SK-N-SH (cell line): ENCODE measurements at regions not wholly inside any gene's neighbourhood (a gene's known extent, or its start where the extent isn't known, plus 50 kb on each side); places are given as distances from the start of the nearest gene placed in this dataset.
"Not testable (repeated sequence)": the region's sequence is repeated elsewhere in the genome, so short reads cannot be mapped to it uniquely, and the experiment has no call there.

Experiments used
- CTCF ChIA-PET: fragments of 300-600, 350-600 bp; formaldehyde crosslinking; extraction: SDS; loops from one replicate; lab custom pipeline; 2021; lab: Yijun Ruan, JAX
- POLR2A ChIA-PET: fragments of 350-600 bp; sonication (Branson Sonifier 250); formaldehyde crosslinking; extraction: SDS; loops from one replicate; lab custom pipeline; 2020; ENCODE audit warnings: antibody characterized with exemption, inconsistent platforms; lab: Yijun Ruan, JAX
- DNase-seq: peaks from one replicate; pipeline ENCODE4 v3.0.0; 2012
- H2AFZ ChIP-seq: fragments of 200-600 bp; sonication (generic); 2 replicates; pipeline ENCODE4 v1.8.1; 2016; ENCODE audit warnings: antibody characterized with exemption, mild to moderate bottlenecking, low read depth
- H3F3A ChIP-seq: fragments of 200-600 bp; sonication (generic); replicated peaks from 2 replicates; pipeline ENCODE3; 2016; ENCODE audit warnings: antibody characterized with exemption, mild to moderate bottlenecking; ENCODE audit not compliant: insufficient read depth
- H3K27ac ChIP-seq, 2 experiments: fragments of 200-500 bp in 1 of 2; fragments of 200-600 bp in 1 of 2; sonication (Bioruptor generic) in 1 of 2; sonication (generic), shearing (Covaris generic) in 1 of 2; 2 replicates each; pipeline versions ENCODE4 v1.5.1 to v1.6.1; 2014 to 2016; ENCODE audit warnings: low read depth in 2 of 2, inconsistent platforms in 1 of 2, low read length in 1 of 2, mild to moderate bottlenecking in 1 of 2, mixed read lengths in 1 of 2
- H3K27me3 ChIP-seq: fragments of 200-600 bp; sonication (generic), shearing (Covaris generic); 2 replicates; pipeline ENCODE4 v1.6.1; 2016; ENCODE audit warnings: mixed run types; ENCODE audit not compliant: insufficient read depth
- H3K36me3 ChIP-seq, 2 experiments: fragments of 200-500 bp in 1 of 2; fragments of 200-600 bp in 1 of 2; sonication (Bioruptor generic) in 1 of 2; sonication (generic) in 1 of 2; replicated peaks in 1 of 2; 2 replicates each; pipeline versions ENCODE3 to v1.5.1; 2014 to 2016; ENCODE audit warnings: low read length in 1 of 2, mild to moderate bottlenecking in 1 of 2; ENCODE audit not compliant: insufficient read depth in 2 of 2, control insufficient read depth in 1 of 2
- H3K4me1 ChIP-seq, 2 experiments: fragments of 200-500 bp in 1 of 2; fragments of 200-600 bp in 1 of 2; sonication (Bioruptor generic) in 1 of 2; sonication (generic), shearing (Covaris generic) in 1 of 2; 2 replicates each; pipeline versions ENCODE4 v1.5.1 to v1.6.1; 2014 to 2016; ENCODE audit warnings: low read depth in 1 of 2, low read length in 1 of 2, mixed run types in 1 of 2; ENCODE audit not compliant: insufficient read depth in 2 of 2, control insufficient read depth in 1 of 2
- H3K4me2 ChIP-seq: fragments of 200-600 bp; sonication (generic), shearing (Covaris generic); 2 replicates; pipeline ENCODE4 v1.6.1; 2017; ENCODE audit warnings: mixed run types
- H3K4me3 ChIP-seq, 2 experiments: fragments of 200-500 bp in 1 of 2; fragments of 200-600 bp in 1 of 2; sonication (Bioruptor generic) in 1 of 2; sonication (generic), shearing (Covaris generic) in 1 of 2; 2 replicates each; pipeline versions ENCODE4 v1.5.1 to v1.8.1; 2014 to 2016; ENCODE audit warnings: low read depth in 2 of 2, inconsistent platforms in 1 of 2, low read length in 1 of 2, mild to moderate bottlenecking in 1 of 2, mixed read lengths in 1 of 2, moderate library complexity in 1 of 2
- H3K79me2 ChIP-seq: fragments of 200-600 bp; sonication (generic); 2 replicates; pipeline ENCODE4 v1.8.1; 2017; ENCODE audit warnings: mild to moderate bottlenecking; ENCODE audit not compliant: insufficient read depth
- H3K9ac ChIP-seq: fragments of 200-600 bp; sonication (generic); 2 replicates; pipeline ENCODE4 v1.6.1; 2017; ENCODE audit warnings: mixed run types
- H3K9me2 ChIP-seq: fragments of 200-600 bp; sonication (generic); 2 replicates; pipeline ENCODE4 v1.6.1; 2017; ENCODE audit warnings: mixed run types
- H3K9me3 ChIP-seq: fragments of 200-600 bp; sonication (generic); 2 replicates; pipeline ENCODE4 v1.6.1; 2017; ENCODE audit warnings: mixed run types, mild to moderate bottlenecking, moderate library complexity
- H4K20me1 ChIP-seq: fragments of 200-600 bp; sonication (generic); 2 replicates; pipeline ENCODE4 v1.6.1; 2017; ENCODE audit warnings: mild to moderate bottlenecking, mixed run types; ENCODE audit not compliant: insufficient read depth
- ELF1 ChIP-seq: IDR thresholded peaks from 2 replicates; pipeline ENCODE4 v1.4.0; 2012
- EP300 ChIP-seq, 2 experiments: IDR thresholded peaks; 2 replicates each; pipeline versions ENCODE4 v1.4.0 to v1.6.1; 2012; ENCODE audit warnings: borderline replicate concordance in 1 of 2, low read depth in 1 of 2, low read length in 1 of 2
- FOSL2 ChIP-seq: IDR thresholded peaks from 2 replicates; pipeline ENCODE4 v1.4.0; 2012; ENCODE audit warnings: low read depth, mild to moderate bottlenecking, moderate library complexity, borderline replicate concordance
- FOXJ3 ChIP-seq: sonication (generic); formaldehyde crosslinking; IDR thresholded peaks from 2 replicates; pipeline ENCODE4 v1.5.1; 2020; ENCODE audit warnings: mild to moderate bottlenecking, missing genetic modification reagents
- GABPA ChIP-seq: IDR thresholded peaks from 2 replicates; pipeline ENCODE4 v1.4.0; 2012; ENCODE audit warnings: low read depth, mild to moderate bottlenecking
- JUND ChIP-seq: IDR thresholded peaks from 2 replicates; pipeline ENCODE4 v1.4.0; 2012
- NRF1 ChIP-seq: IDR thresholded peaks from 2 replicates; pipeline ENCODE4 v1.6.1; 2012; ENCODE audit warnings: low read depth, mild to moderate bottlenecking, low read length
- POLR2AphosphoS5 ChIP-seq: IDR thresholded peaks from 2 replicates; pipeline ENCODE4 v1.6.1; 2012; ENCODE audit warnings: low read depth, low read length
- RAD21 ChIP-seq: IDR thresholded peaks from 2 replicates; pipeline ENCODE4 v1.6.1; 2012; ENCODE audit warnings: mild to moderate bottlenecking, low read length
- RCOR1 ChIP-seq: fragments of 150-350 bp; IDR thresholded peaks from 2 replicates; pipeline ENCODE4 v1.6.1; 2017; ENCODE audit warnings: antibody characterized with exemption, low read length
- TCF12 ChIP-seq: IDR thresholded peaks from 2 replicates; pipeline ENCODE4 v1.4.0; 2012
- WGBS: methylation state at CpG from one replicate; pipeline ENCODE4 v1.1.6; 2017; ENCODE audit warnings: low lambda C conversion rate; 5-methylcytosine and 5-hydroxymethylcytosine counted together
- TF ChIP-seq, protein P1 (sequence below): IDR thresholded peaks from 2 replicates; pipeline ENCODE4; 2012
- TF ChIP-seq, protein P2 (sequence below): IDR thresholded peaks from 2 replicates; pipeline ENCODE4 v1.4.0; 2012; ENCODE audit warnings: low read depth, borderline replicate concordance

- no peak for TF ChIP-seq FOXJ3 (CRISPR knock-in tag)
- TF ChIP-seq, all 33 proteins: peak for 0
Observed at GRCh38 chrX:25878806-25879205, 259.3 kb upstream of the MAGEB18 start (continued).

- H2AFZ ChIP-seq, H3K27me3 ChIP-seq, H3K9me3 ChIP-seq, H3K4me3 ChIP-seq, H3K9me2 ChIP-seq, H3K36me3 ChIP-seq, DNase-seq, H3K27ac ChIP-seq, H3K4me2 ChIP-seq, H4K20me1 ChIP-seq, CTCF ChIA-PET, POLR2A ChIA-PET, H3K4me1 ChIP-seq, H3K9ac ChIP-seq, H3K79me2 ChIP-seq, H3F3A ChIP-seq: not testable (repeated sequence)
- WGBS: 6% methylated on average over 4 of the region's 5 CpGs
Observed at GRCh38 chrX:25882503-25882902, 255.6 kb upstream of the MAGEB18 start.

DNA sequence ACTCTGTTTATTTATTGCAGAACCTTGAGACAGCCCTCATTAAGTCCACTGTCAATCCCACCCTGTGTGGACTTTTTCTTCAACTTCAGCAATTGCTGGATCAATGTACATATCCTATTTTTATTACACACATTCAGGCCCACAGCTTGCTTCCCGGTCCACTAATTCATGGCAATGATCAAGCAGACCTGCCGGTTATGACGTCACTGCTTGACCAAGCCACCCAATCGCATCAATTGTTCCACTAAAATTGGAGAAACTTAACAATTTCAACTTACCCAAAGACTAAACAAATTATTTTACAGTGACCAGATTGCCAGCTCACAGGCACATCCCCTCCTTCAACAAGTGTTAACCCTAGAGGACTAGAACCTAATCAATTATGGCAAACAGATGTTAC is 240.4 kb upstream of the MAGEB18 start:
- TF ChIP-seq RCOR1 (no peak), FOSL2 (no peak), TCF12 (no peak), RAD21 (no peak), EP300 (IDR thresholded peaks at IDR 0.05; ENCODE audit: borderline replicate concordance in 1 of 2, low read depth in 1 of 2, low read length in 1 of 2) (no peak), NRF1 (no peak), POLR2AphosphoS5 (no peak), GABPA (no peak), ELF1 (no peak), FOXJ3 (CRISPR knock-in tag) (no peak), JUND (no peak)
- TF ChIP-seq, protein P1, sequence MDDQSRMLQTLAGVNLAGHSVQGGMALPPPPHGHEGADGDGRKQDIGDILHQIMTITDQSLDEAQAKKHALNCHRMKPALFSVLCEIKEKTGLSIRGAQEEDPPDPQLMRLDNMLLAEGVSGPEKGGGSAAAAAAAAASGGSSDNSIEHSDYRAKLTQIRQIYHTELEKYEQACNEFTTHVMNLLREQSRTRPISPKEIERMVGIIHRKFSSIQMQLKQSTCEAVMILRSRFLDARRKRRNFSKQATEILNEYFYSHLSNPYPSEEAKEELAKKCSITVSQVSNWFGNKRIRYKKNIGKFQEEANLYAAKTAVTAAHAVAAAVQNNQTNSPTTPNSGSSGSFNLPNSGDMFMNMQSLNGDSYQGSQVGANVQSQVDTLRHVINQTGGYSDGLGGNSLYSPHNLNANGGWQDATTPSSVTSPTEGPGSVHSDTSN: no peak
- TF ChIP-seq, protein P2, sequence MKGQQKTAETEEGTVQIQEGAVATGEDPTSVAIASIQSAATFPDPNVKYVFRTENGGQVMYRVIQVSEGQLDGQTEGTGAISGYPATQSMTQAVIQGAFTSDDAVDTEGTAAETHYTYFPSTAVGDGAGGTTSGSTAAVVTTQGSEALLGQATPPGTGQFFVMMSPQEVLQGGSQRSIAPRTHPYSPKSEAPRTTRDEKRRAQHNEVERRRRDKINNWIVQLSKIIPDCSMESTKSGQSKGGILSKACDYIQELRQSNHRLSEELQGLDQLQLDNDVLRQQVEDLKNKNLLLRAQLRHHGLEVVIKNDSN: no peak
- H3K9me3 ChIP-seq: no peaks in the 10 kb centered on the region
- ChIA-PET POLR2A (no interaction called here), CTCF (no interaction called here)
- H3K4me2 ChIP-seq: no peak overlapping the region
- H3K36me3 ChIP-seq: no peaks in the 10 kb centered on the region
- DNase-seq: no peak
- no peak overlapping the region for H3K9ac ChIP-seq
- H3F3A ChIP-seq: no peaks in the 10 kb centered on the region
- H3K79me2 ChIP-seq: no peaks in the 10 kb centered on the region
- WGBS: 12% methylated on average over 4 of the region's 4 CpGs
- H3K4me1 ChIP-seq: no peaks in the 10 kb centered on the region
- no peaks in the 10 kb centered on the region for H4K20me1 ChIP-seq
- no peak overlapping the region for H3K27ac ChIP-seq
- H2AFZ ChIP-seq: no peak overlapping the region
- no peak overlapping the region for H3K4me3 ChIP-seq
- H3K27me3 ChIP-seq: no peaks in the 10 kb centered on the region
- no peaks in the 10 kb centered on the region for H3K9me2 ChIP-seq

DNA sequence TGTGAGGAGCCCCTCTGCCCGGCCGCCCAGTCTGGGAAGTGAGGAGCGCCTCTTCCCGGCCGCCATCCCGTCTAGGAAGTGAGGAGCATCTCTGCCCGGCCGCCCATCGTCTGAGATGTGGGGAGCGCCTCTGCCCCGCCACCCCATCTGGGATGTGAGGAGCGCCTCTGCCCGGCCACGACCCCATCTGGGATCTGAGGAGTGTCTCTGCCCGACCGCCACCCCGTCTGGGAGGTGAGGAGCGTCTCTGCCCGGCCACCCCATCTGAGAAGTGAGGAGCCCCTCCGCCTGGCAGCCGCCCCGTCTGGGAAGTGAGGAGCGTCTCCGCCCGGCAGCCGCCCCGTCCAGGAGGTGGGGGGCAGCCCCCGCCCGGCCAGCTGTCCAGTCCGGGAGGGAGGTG is 232.4 kb upstream of the MAGEB18 start:
- WGBS: no CpG with 5 or more reads among the region's 30 CpGs
- H3K4me1 ChIP-seq, H3F3A ChIP-seq, H3K9ac ChIP-seq, H3K4me3 ChIP-seq, H3K9me2 ChIP-seq, H2AFZ ChIP-seq, DNase-seq, CTCF ChIA-PET, H3K9me3 ChIP-seq, H3K27me3 ChIP-seq, H3K36me3 ChIP-seq, H4K20me1 ChIP-seq, H3K79me2 ChIP-seq, POLR2A ChIA-PET, H3K27ac ChIP-seq, H3K4me2 ChIP-seq: not testable (repeated sequence)
